ENCODE measurements at regions not wholly inside any gene's neighbourhood (a gene's known extent, or its start where the extent isn't known, plus 50 kb on each side); places are given as distances from the start of the nearest gene placed in this dataset.
"Not testable (repeated sequence)": the region's sequence is repeated elsewhere in the genome, so short reads cannot be mapped to it uniquely, and the experiment has no call there.

- in situ Hi-C loops (cut with MboI; ENCODE audit: low pct_unique_long_range_greater_than_20kb, low sequenced_read_pairs, unreplicated experiment), result no loop called here
- DNase-seq (ENCODE audit: low spot score), result no peak
- TF ChIP-seq CTCF (IDR thresholded peaks at IDR 0.05; ENCODE audit: extremely low read depth, insufficient read depth, missing control alignments), result no peak
These were observed 1347.2 kb upstream of the NUDT12 start for GRCh38 chr5:104909803-104910202.

- no peak for DNase-seq (ENCODE audit: low spot score)
- in situ Hi-C loops (cut with MboI; ENCODE audit: low pct_unique_long_range_greater_than_20kb, low sequenced_read_pairs, unreplicated experiment), result no loop called here
- TF ChIP-seq CTCF (IDR thresholded peaks at IDR 0.05; ENCODE audit: extremely low read depth, insufficient read depth, missing control alignments), result no peak
These were observed 1342.0 kb upstream of the NUDT12 start for GRCh38 chr5:104904561-104904960.

- DNase-seq (ENCODE audit: low spot score), result no peak
- in situ Hi-C loops (cut with MboI; ENCODE audit: low pct_unique_long_range_greater_than_20kb, low sequenced_read_pairs, unreplicated experiment), result no loop called here
These were observed 1341.4 kb upstream of the NUDT12 start for GRCh38 chr5:104903941-104904340.

GRCh38 chr5:104891596-104891995 is 1329.0 kb upstream of the NUDT12 start:
- DNase-seq (ENCODE audit: low spot score), result no peak
- in situ Hi-C loops (cut with MboI; ENCODE audit: low pct_unique_long_range_greater_than_20kb, low sequenced_read_pairs, unreplicated experiment), result no loop called here
- no peak for TF ChIP-seq CTCF (IDR thresholded peaks at IDR 0.05; ENCODE audit: extremely low read depth, insufficient read depth, missing control alignments)

More at GRCh38 chr5:104903941-104904340, 1341.4 kb upstream of the NUDT12 start:
- TF ChIP-seq CTCF (IDR thresholded peaks at IDR 0.05; ENCODE audit: extremely low read depth, insufficient read depth, missing control alignments), result no peak

- TF ChIP-seq CTCF (IDR thresholded peaks at IDR 0.05; ENCODE audit: extremely low read depth, insufficient read depth, missing control alignments), result no peak
- no peak for DNase-seq (ENCODE audit: low spot score)
- in situ Hi-C loops (cut with MboI; ENCODE audit: low pct_unique_long_range_greater_than_20kb, low sequenced_read_pairs, unreplicated experiment), result no loop called here
These were observed 1328.2 kb upstream of the NUDT12 start for GRCh38 chr5:104890767-104891166.

- DNase-seq (ENCODE audit: low spot score), result no peak
- in situ Hi-C loops (cut with MboI; ENCODE audit: low pct_unique_long_range_greater_than_20kb, low sequenced_read_pairs, unreplicated experiment), result no loop called here
- no peak for TF ChIP-seq CTCF (IDR thresholded peaks at IDR 0.05; ENCODE audit: extremely low read depth, insufficient read depth, missing control alignments)
These were observed 1296.8 kb upstream of the NUDT12 start for GRCh38 chr5:104859437-104859836.

- in situ Hi-C loops (cut with MboI; ENCODE audit: low pct_unique_long_range_greater_than_20kb, low sequenced_read_pairs, unreplicated experiment); DNase-seq (ENCODE audit: low spot score): not testable (repeated sequence)
These were observed 1289.5 kb upstream of the NUDT12 start for GRCh38 chr5:104852099-104852498.
